ENCODE measurements at regions not wholly inside any gene's neighbourhood (a gene's known extent, or its start where the extent isn't known, plus 50 kb on each side); places are given as distances from the start of the nearest gene placed in this dataset.

- no peaks in the 10 kb centered on the region for H3K4me1 Mint-ChIP-seq
- no peak overlapping the region for H3K4me3 Mint-ChIP-seq
- no peak overlapping the region for H3K27ac Mint-ChIP-seq
- POLR2A ChIA-PET = no interaction called here
- peaks cover 86% of the 10 kb centered on the region for H3K9me3 Mint-ChIP-seq
- no peak for DNase-seq (ENCODE audit: low spot score)
- no peak for ATAC-seq
- CTCF ChIA-PET = no interaction called here
- TF ChIP-seq IRF1 (CRISPR knock-in tag; IDR thresholded peaks at IDR 0.05) (no peak), AR (CRISPR knock-in tag; IDR thresholded peaks at IDR 0.05) (no peak), ZNF423 (CRISPR knock-in tag; IDR thresholded peaks at IDR 0.05) (no peak), ZNF532 (CRISPR knock-in tag; IDR thresholded peaks at IDR 0.05; ENCODE audit: borderline replicate concordance) (no peak), JUN (CRISPR knock-in tag; IDR thresholded peaks at IDR 0.05) (no peak), ATF1 (CRISPR knock-in tag; IDR thresholded peaks at IDR 0.05) (no peak), ESRRA (CRISPR knock-in tag; IDR thresholded peaks at IDR 0.05; ENCODE audit: borderline replicate concordance) (no peak), MYBL2 (CRISPR knock-in tag; IDR thresholded peaks at IDR 0.05) (no peak)
- peaks cover 14% of the 10 kb centered on the region for H3K27me3 Mint-ChIP-seq (ENCODE audit: low read depth)
- H3K36me3 Mint-ChIP-seq = peaks cover 85% of the 10 kb centered on the region
Measured at GRCh38 chr1:4915154-4915553, 260.7 kb downstream of the AJAP1 start.

GRCh38 chr1:4908486-4908885, 254.1 kb downstream of the AJAP1 start:
- no peaks in the 10 kb centered on the region; the same call in 1 of the 2 replicates for H3K27me3 Mint-ChIP-seq (ENCODE audit: low read depth)
- POLR2A ChIA-PET = no interaction called here
- H3K27ac Mint-ChIP-seq = no peak overlapping the region
- ATAC-seq (no peak), DNase-seq (ENCODE audit: low spot score) (no peak)
- CTCF ChIA-PET = no interaction called here
- H3K4me1 Mint-ChIP-seq = no peaks in the 10 kb centered on the region
- peaks cover 69% of the 10 kb centered on the region for H3K36me3 Mint-ChIP-seq
- no peak overlapping the region for H3K4me3 Mint-ChIP-seq
- peaks cover 77% of the 10 kb centered on the region for H3K9me3 Mint-ChIP-seq
- no peak for TF ChIP-seq OVOL2 (CRISPR knock-in tag; IDR thresholded peaks at IDR 0.05; ENCODE audit: borderline replicate concordance)
- no peak for TF ChIP-seq SMAD3 (CRISPR knock-in tag; IDR thresholded peaks at IDR 0.05; ENCODE audit: borderline replicate concordance)
- no peak for TF ChIP-seq EMX1 (CRISPR knock-in tag; IDR thresholded peaks at IDR 0.05)
- TF ChIP-seq ETV6 (CRISPR knock-in tag; IDR thresholded peaks at IDR 0.05) = no peak
- no peak for TF ChIP-seq FOXP1 (CRISPR knock-in tag; IDR thresholded peaks at IDR 0.05; ENCODE audit: borderline replicate concordance)
- no peak for TF ChIP-seq NFYB (CRISPR knock-in tag; conservative IDR thresholded peaks at IDR 0.05; ENCODE audit: low read depth)
- no peak for TF ChIP-seq TEAD4 (CRISPR knock-in tag; IDR thresholded peaks at IDR 0.05)
- TF ChIP-seq ZNF532 (CRISPR knock-in tag; IDR thresholded peaks at IDR 0.05; ENCODE audit: borderline replicate concordance) = no peak
- no peak for TF ChIP-seq USF1 (CRISPR knock-in tag; IDR thresholded peaks at IDR 0.05)
- no peak for TF ChIP-seq RELA (CRISPR knock-in tag; IDR thresholded peaks at IDR 0.05; ENCODE audit: borderline replicate concordance)

Data from WTC11 (cell line).